Right lung (tissue), 2 donors: ENCODE measurements at regions not wholly inside any gene's neighbourhood (a gene's known extent, or its start where the extent isn't known, plus 50 kb on each side); places are given as distances from the start of the nearest gene placed in this dataset.
"Not testable (repeated sequence)": the region's sequence is repeated elsewhere in the genome, so short reads cannot be mapped to it uniquely, and the experiment has no call there.

ENCODE experiments used
- DNase-seq, 2 donors: peaks; one replicate each; pipeline ENCODE4 v3.0.0-alpha.2; 2013

- DNase-seq = not testable (repeated sequence)
These were observed 59.5 kb upstream of the FAM90A26 start for GRCh38 chr4:9110700-9111099.

- DNase-seq = not testable (repeated sequence)
These were observed 67.1 kb upstream of the FAM90A26 start for GRCh38 chr4:9103148-9103524.

GRCh38 chr4:9102471-9103147, 67.6 kb upstream of the FAM90A26 start:
- peak; percentile 56 to 66 for DNase-seq

- DNase-seq = not testable (repeated sequence)
These were observed 73.9 kb upstream of the FAM90A26 start for GRCh38 chr4:9096330-9096729.

- DNase-seq = not testable (repeated sequence)
These were observed 91.4 kb upstream of the FAM90A26 start for GRCh38 chr4:9078796-9079195.

- not testable (repeated sequence) for DNase-seq
These were observed 93.2 kb upstream of the FAM90A26 start for GRCh38 chr4:9076974-9077373.

GRCh38 chr4:9076486-9076885, 93.7 kb upstream of the FAM90A26 start:
- not testable (repeated sequence) for DNase-seq

GRCh38 chr4:9073371-9073770, 96.8 kb upstream of the FAM90A26 start:
- DNase-seq = not testable (repeated sequence)

- peak; percentile 2 to 24 for DNase-seq
These were observed 97.5 kb upstream of the FAM90A26 start for GRCh38 chr4:9072521-9073220.

GRCh38 chr4:9067923-9068322, 102.3 kb upstream of the FAM90A26 start:
- DNase-seq = not testable (repeated sequence)

- not testable (repeated sequence) for DNase-seq
These were observed 106.6 kb upstream of the FAM90A26 start for GRCh38 chr4:9063612-9064011.

- not testable (repeated sequence) for DNase-seq
These were observed 145.3 kb upstream of the FAM90A26 start for GRCh38 chr4:9024866-9025265.

- DNase-seq = not testable (repeated sequence)
These were observed 138.2 kb upstream of the HMX1 start for GRCh38 chr4:9009792-9010191.

- DNase-seq = not testable (repeated sequence)
These were observed 136.8 kb upstream of the HMX1 start for GRCh38 chr4:9008407-9008806.

- DNase-seq = peak in 1 of 2 donors; percentile 4
These were observed 129.5 kb upstream of the HMX1 start for GRCh38 chr4:9001153-9001552.

- peak; percentile 46 to 47 for DNase-seq
These were observed 128.9 kb upstream of the HMX1 start for GRCh38 chr4:9000505-9001001.

GRCh38 chr4:8992981-8993380, 121.3 kb upstream of the HMX1 start:
- DNase-seq = not testable (repeated sequence)

- DNase-seq = not testable (repeated sequence)
These were observed 119.8 kb upstream of the HMX1 start for GRCh38 chr4:8991449-8991848.

GRCh38 chr4:8990341-8990740, 118.7 kb upstream of the HMX1 start:
- DNase-seq = not testable (repeated sequence)

GRCh38 chr4:8985786-8986185, 114.1 kb upstream of the HMX1 start:
- DNase-seq = not testable (repeated sequence)

- DNase-seq = not testable (repeated sequence)
These were observed 113.0 kb upstream of the HMX1 start for GRCh38 chr4:8984641-8985040.

- not testable (repeated sequence) for DNase-seq
These were observed 112.3 kb upstream of the HMX1 start for GRCh38 chr4:8983921-8984320.
